22Rv1 (cell line): ENCODE measurements at regions not wholly inside any gene's neighbourhood (a gene's known extent, or its start where the extent isn't known, plus 50 kb on each side); places are given as distances from the start of the nearest gene placed in this dataset.

Source experiments
- CTCF ChIP-seq: fragments of 450-650 bp; IDR thresholded peaks from 2 replicates; pipeline ENCODE4 v1.5.1; 2017; ENCODE audit warnings: mild to moderate bottlenecking
- ZFX ChIP-seq: fragments of 450-650 bp; IDR thresholded peaks from 2 replicates; pipeline ENCODE4 v1.6.1; 2017; ENCODE audit warnings: antibody characterized with exemption, borderline replicate concordance

GRCh38 chr18:77444385-77444784, 194.7 kb downstream of the GALR1 start:
- TF ChIP-seq CTCF, result no peak
- TF ChIP-seq ZFX, result no peak
